ENCODE measurements at regions not wholly inside any gene's neighbourhood (a gene's known extent, or its start where the extent isn't known, plus 50 kb on each side); places are given as distances from the start of the nearest gene placed in this dataset.

GRCh38 chr2:36214691-36215090 lies 140.9 kb upstream of the CRIM1 start:
- no peak for ATAC-seq
- DNase-seq, result no peak
- Histone ChIP-seq H3K4me1 (no peaks in the 10 kb centered on the region), H3K9me3 (peaks cover 0 to 6% (median 0%) of the 10 kb centered on the region in 11 donors), H3K36me3 (no peaks in the 10 kb centered on the region), H3K27ac (no peak overlapping the region), H3K27me3 (peaks cover 0 to 3% (median 0%) of the 10 kb centered on the region in 7 donors), H3K4me3 (no peak overlapping the region)
- TF ChIP-seq CTCF (IDR thresholded peaks at IDR 0.05), result no peak
- intact Hi-C loops (cut with DNase I), result no loop called here
- WGBS, 2 donors, result 38 to 43% methylated on average over 2 of the region's 2 CpGs

- WGBS, 2 donors, result 75 to 79% methylated on average over 5 of the region's 5 CpGs
- Histone ChIP-seq H3K9me3 (peaks cover 0 to 16% (median 0%) of the 10 kb centered on the region in 11 donors), H3K4me1 (no peaks in the 10 kb centered on the region), H3K4me3 (no peak overlapping the region), H3K27me3 (no peaks in the 10 kb centered on the region), H3K27ac (no peak overlapping the region), H3K36me3 (no peaks in the 10 kb centered on the region)
- TF ChIP-seq CTCF (IDR thresholded peaks at IDR 0.05), result no peak
- DNase-seq (no peak), ATAC-seq (no peak)
- intact Hi-C loops (cut with DNase I), result no loop called here
These were observed 152.2 kb upstream of the CRIM1 start for GRCh38 chr2:36203366-36203765.

- Histone ChIP-seq H3K4me1 (no peaks in the 10 kb centered on the region), H3K36me3 (no peaks in the 10 kb centered on the region), H3K4me3 (no peak overlapping the region), H3K27ac (no peak overlapping the region), H3K27me3 (no peaks in the 10 kb centered on the region), H3K9me3 (peaks cover 0 to 16% (median 0%) of the 10 kb centered on the region in 11 donors)
- TF ChIP-seq CTCF (IDR thresholded peaks at IDR 0.05), result no peak
- intact Hi-C loops (cut with DNase I), result no loop called here
- ATAC-seq (no peak), DNase-seq (no peak)
- WGBS, 2 donors, result 67 to 72% methylated on average over 5 of the region's 5 CpGs
These were observed 158.2 kb upstream of the CRIM1 start for GRCh38 chr2:36197181-36197971.

GRCh38 chr2:36193680-36194079 lies 161.9 kb upstream of the CRIM1 start:
- intact Hi-C loops (cut with DNase I), result no loop called here
- ATAC-seq, result no peak
- no peaks in the 10 kb centered on the region for H3K4me1 ChIP-seq
- H3K4me3 ChIP-seq, result no peak overlapping the region
- no peak overlapping the region for H3K27ac ChIP-seq
- no peaks in the 10 kb centered on the region for H3K36me3 ChIP-seq
- TF ChIP-seq CTCF (IDR thresholded peaks at IDR 0.05), result no peak
- H3K27me3 ChIP-seq, result no peaks in the 10 kb centered on the region
- H3K9me3 ChIP-seq, result no peaks in the 10 kb centered on the region
- DNase-seq, result no peak

Measured in heart right ventricle (tissue), 16 donors.